DMS 273 treated with DMSO at 0.1 percent for 48 hours (cell line): ENCODE measurements at regions not wholly inside any gene's neighbourhood (a gene's known extent, or its start where the extent isn't known, plus 50 kb on each side); places are given as distances from the start of the nearest gene placed in this dataset.

ENCODE experiments used
- DNase-seq: peaks from one replicate; lab custom pipeline; 2025; lab: John Stamatoyannopoulos, UW

DNA sequence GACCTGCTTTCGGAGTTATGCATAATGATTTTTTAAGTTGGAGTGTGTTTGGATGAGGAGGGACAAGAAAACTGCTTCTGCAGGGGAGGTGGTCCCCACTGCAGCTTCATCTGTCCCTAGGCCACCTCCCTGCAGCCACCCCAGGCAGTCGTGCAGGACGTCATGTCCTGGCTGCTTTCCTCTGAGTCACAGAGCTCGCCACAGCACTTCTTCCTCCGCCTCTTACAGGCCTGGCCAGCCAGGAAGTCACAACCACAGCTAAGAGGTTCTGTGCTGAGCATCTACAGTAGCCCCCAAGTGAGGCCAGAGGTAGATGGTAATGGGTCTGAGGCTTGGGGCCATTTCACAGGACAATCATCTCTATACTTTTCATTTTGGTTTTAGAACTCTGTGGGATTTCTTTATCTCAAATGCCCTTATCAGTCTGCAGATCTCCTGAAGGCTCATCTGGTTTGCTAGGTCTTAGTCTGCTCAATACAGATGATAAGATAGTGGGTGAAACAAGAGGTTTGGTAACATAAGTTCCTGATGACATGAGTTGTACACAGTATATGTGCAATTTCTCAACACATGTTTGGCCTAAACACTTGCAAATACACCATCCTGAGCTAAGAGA, 106.4 kb downstream of the ARF6 start:
- DNase-seq: no peak

DNA sequence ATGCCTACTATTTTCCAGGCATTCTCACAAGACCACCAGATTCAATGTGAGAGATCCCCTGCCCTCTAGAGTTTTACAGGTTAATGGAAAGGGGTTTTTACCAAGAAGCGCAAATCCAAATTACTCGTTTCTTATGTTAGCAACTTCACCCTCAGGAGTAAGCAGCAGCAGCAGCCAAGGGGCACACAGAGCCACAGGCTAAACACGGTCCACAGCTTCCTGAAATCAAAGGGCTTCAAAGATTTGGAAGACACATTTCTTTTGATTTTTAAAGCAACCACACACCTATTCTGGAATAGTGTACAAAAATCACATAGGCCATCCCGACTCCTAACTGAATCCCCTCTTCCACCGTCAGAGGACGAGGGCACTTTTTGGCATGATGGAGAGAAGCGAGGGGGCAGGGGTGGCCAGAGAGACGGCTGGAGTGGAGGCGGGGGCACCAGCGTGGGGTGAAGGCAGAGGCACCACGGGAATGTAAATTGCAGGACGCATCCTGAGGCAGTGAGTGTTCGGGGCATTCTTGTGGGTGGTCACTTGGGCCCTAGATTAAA, 107.0 kb downstream of the ARF6 start:
- no peak for DNase-seq

DNA sequence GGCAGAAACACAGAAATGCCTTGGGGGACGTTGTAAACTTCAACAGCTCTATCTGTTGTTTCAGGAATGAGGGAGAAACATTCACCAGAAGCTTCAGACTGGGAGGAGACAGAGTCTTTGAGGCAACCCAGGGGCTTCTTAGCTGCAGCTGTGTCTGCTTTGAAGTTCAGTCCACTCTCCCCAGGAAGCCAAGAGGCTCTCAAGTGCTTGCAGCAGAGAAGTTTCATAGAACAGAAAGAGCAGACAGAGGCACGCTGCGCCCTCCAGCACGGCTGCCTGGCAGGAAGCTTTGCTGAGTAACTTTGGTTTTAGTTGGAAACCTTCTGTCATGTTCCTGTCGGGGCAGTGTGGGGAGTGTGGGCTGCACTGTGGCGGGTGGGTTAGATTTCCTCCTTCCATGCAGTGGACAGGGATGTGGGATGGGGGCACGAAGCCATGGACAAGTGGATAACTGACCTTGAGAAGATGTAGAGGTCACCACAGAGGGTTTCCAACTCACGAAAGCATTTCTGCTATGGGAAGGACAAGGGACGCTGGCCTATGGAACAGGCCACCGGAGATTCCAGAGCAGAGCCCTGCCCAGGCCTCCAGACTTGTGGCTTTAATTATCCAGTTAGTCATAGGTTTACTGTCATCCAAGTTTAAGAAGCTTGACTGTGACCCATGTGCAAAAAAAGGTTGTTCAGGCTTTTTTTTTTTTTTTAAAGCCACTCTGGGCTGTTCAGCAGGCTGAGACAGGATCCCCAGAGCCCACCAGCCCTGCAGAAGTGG, 107.7 kb downstream of the ARF6 start:
- DNase-seq: no peak

DNA sequence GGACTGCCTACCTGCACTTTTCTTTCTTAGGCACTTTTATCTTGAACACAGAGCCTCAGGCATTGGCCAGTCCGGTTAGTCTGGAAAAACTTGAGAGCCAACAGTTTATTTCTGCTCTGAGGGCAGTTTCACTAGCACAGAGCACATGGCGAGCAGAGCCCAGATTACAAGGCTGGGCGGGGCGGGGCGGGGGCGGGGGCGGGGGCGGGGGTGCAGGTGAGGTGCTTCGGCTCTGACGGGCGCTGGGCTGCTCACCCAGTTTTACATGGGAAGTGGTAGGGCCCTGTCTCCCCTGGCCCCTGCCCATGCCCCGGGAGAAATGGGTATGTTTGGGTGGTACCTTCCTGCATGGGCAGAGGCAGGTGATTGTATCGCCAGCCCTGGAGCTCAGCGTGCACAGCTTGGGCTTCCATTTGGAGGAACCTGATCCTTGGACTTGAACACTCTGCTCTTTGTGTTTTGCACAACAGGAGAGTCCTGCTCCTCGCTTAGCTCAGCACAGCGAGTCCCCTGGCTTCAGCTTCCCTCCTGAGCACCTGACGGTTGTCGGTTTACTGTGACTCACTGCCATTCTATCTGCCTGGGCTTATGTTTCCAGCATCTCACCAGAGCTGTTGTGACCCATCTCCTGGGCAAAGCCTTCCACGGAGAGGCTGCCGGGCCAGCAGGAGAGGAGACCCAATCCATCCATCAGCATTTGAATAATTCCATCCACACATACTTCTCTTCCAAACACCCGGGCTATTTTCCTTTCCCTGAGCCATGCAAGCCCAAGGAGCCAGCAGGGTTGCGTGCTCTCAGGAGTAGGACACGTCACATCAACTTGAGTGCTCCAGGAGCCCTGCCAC, 108.5 kb downstream of the ARF6 start:
- no peak for DNase-seq

DNA sequence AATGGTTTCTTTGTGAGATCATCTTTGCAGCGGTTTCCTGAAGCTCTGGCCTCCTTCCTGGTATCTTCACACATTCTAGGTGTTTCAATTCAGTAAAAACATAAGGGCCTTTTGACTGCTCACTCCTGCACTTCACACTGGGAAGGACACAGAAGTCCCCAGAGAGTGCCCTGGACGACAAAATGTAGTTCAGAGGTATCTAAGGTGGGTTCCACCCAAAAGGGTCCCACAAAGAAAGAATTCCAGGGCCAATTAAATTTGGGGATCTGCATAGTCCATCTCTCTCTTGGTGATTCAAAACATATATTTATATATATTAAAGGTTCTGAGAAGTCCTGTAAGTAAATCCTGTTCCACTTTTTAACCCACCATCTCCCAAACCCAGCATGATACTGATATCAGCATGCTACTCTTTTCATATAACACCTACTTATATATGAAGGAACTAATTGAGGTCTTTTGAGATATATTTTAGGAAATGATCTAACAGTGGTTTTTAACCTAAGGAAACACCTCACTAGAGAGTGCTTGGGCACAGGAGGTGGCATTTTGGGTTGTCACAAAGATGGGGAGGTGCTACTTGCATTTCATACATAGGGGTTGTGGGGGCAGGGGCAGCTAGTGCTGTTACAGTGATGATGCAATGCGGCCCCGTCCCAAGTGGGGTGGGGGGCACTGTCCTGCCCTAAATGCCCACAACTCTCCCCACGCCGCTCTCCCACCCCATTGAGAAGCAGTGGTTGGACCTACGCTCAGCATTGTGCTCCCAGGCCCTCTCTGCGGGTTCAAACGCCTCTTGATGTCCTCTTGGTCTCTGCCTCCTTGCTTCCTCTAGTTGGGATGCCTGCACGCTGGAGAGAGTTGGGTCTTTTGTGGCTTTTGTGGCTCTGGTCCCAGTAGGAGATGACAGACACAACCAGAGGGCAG, 109.4 kb downstream of the ARF6 start:
- no peak for DNase-seq

DNA sequence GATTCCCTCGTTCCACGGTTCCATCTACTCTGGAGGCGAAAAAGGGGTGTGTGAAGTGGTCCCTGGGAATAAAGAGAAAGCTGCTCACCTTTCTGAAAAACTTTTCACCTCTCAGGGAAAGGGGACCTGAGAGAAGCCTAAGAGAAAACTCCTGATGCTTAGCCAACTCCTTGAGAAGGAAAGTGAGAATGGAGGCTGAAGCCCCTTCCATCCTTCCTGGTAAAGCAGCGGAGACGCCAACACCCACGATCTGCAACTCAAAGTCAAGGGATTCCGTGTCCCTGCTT, 110.0 kb downstream of the ARF6 start:
- no peak for DNase-seq

DNA sequence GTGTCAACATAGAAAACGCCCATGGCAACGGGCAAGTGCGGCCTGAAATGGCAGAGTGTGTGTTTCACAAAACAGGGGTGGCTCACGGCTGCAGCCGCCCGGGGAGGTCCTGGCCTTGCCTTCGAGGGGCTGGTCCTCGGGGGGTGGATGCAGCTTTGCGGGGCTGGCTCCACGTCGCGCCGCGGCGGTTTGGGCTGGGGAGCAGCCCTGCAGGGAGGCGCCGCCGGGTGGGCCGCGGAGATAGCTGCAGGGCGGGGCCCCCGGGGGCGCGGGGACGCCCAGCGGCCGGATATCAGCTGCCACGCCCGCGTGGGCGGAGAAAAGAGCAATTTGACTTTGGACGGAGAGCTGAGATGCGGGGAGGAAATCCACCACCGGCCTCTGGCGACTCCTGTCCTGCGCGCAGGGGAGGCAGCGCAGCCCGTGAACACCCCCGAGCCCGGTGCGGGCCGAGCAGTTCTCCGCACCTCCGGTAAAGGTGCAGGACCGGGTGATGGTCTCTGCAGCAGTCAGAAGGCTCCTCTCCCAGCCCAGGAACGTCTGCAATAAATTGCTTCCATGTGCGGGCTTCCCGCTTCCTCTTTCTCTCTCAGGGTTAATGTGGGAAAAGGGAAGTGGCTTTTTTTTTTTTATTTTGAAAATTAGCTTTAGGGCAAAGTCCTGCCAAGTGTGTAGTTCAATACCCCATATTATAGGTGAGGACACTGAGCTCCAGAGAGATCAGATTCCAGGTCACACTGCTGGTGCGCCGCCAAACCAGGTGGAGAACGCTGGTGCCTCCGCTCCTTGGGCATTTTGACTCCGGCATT, 110.5 kb downstream of the ARF6 start:
- DNase-seq: no peak

DNA sequence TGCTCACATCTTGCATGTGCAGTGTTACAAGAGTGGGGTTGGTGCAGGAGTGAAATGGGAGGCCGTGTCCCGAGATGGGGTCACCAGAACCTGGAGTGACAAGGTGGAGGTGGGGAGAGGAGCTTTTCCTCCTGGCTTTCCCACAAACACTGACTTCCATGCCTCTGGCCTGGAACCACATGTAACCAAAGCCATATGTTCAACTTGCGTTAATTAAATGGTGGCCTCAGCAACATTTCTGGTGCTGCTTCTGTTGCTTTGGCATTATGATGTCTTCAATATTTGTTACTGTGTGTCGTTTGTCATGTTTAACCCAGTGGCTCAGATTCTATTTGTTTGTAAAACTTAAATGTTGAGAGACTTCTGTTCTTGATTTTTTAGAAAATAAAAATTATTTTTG, 110.2 kb downstream of the VCPKMT start:
- DNase-seq: no peak

DNA sequence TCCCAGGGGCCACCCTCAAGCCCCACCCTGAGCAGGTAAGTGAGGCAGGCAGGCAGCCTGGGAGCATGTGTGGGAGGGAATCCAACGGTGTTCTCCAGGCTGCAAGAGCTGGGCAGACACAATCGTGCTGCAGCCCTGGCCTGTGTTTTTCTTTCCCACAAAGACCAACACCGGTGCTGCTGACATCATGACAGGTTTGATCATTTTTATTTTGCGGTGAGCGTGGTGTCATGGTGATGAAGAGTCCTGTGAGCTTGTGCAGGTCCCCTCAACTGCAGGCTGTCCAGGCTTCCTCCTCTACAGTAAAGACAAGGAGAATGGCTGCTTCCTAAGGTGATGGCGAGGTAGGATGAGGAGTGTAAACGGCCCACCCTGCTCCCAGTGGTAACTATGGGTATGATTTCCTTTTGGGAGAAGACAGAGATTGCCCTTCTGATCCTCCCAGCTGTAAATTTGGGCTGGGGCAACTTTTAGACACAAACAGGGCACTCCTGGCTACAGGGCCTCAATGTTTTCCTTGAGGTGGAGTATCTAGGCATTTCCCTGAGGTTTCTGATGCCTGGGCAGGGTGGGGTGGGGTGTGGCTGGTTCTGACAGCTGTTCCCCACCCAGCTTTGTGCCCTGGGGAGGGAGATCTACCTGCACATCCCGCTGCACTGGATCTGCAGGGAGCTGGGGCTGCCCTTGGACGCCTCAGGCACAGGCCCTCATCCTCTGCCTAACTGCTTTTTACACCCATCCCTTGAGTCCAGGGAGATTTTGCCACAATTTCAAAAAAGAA, 109.1 kb downstream of the VCPKMT start:
- no peak for DNase-seq

DNA sequence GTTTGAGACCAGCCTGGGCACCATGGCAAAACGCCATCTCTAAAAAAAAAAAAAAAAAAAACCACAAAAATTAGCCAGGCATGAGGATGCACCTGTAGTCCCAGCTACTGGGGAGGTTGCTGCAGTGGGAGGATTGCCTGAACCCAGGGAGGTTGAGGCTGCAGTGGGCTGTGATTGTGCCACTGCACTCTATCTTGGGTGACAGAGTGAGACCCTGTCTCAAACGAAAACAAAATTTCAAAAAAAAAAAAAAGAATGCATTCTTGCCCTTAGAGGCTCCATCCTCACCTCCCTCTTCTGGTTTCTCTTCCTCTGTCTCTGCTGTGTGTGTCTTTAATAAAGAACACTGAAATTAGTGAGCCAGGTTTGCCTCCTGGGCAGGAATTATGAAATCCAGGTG, 107.8 kb downstream of the VCPKMT start:
- DNase-seq: no peak

DNA sequence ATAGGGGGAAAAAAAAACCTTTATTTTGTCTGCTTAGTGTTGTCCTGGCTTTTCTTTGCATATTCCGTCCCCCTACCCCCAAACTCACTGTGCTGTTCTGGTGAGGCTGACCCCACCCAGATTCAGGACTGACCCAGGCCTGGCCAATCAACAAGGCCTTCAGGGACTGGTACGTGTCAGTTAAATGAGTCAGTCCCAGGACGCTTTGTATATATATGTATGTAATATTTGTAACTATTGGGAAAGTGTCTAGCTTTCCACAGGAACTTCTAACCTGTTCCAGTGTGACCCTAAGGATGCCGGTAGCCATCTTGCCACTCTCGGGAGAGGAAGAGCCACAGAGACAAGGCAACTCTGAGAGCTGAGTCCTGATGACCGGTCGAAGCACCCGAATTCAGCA, 107.4 kb downstream of the VCPKMT start:
- no peak for DNase-seq

DNA sequence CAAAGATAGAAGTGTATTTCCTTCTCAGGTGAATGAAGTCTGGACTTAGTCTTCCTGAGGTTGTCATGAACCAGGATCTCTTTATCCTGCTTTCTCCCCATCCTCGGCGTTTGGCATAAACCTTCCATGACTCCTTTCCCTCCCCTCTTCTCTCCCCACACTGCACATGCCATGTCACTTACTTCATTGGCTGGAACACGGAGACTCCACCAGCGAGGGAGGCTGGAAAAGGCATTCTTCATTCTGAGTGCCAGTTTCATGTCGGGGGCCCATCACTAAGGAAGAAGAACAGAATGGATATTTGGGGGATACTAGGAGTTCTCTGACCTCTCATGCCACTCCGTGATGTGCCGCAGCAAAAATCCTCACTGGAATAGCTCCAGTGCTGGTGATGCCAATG, 105.6 kb downstream of the VCPKMT start:
- DNase-seq: no peak

DNA sequence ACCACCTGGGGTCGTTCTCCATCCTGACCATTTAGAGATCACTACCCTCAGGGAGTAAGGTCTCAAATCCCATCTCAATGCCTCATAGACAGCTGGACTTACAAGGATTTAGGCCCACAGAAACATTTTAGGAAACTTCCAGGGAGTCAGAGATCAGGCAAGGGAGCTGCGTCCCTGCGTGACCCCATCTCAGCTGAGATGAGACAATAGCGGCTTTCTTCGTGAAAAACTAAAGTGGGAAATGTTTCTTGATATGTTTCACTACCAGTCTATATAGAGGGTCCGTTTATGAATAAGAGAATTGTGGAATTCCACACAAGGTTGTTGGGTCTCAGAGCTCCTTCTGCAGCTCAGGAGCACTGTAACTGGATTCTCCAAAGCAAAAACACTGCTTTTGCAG, 105.1 kb downstream of the VCPKMT start:
- DNase-seq: no peak

DNA sequence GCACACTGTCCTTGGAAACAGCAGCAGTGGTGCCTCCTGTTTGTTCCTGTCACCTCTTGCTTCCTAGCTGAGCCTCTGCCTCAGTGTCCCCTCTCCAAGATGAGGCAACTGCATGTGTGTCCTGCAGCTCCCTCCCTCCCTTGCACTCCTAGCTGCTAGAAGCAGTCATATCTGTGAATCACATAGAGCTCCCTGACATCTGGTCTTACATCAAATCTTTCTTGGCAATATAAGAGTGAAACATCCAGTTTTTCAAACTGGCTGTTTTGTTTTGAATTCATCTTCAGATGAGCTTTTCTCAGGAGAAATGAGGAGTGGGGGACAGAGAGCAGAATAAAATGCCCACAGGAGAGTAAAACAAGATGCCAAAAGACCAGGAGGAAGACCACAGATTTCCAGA, 103.7 kb downstream of the VCPKMT start:
- DNase-seq: no peak

DNA sequence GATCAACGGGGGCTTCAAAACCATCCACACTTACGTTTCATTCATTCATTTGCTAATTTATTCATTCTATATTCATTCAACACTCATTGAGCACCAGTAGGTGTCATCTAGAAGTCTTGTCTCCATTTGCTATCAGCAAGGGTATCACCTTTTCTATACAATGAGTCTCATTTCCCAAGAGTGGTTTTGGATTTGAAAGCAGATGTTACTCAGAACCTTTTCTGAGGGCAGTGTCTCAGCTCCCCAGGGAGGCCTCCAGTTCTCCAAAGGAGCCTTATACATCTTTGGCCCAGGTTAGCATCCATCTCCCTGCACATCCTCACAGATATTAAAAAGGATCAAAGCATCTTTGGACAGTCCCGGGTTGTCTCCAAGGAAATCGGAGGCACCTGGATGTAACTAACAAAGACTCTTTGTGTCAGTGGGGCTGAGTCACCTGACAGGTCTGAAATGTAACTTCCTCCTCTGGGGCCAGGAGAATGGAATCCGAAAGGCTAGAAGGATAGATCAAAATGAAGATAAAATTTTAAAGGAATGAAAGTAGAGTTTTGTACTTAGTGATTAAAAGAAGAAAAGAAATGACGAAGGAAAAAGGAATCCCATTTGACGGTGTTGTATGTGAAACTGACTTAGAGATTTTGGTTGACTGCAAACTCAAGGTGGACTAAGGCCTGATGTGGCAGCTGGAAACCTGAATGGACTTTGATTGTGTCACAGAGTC, 103.0 kb downstream of the VCPKMT start:
- no peak for DNase-seq

DNA sequence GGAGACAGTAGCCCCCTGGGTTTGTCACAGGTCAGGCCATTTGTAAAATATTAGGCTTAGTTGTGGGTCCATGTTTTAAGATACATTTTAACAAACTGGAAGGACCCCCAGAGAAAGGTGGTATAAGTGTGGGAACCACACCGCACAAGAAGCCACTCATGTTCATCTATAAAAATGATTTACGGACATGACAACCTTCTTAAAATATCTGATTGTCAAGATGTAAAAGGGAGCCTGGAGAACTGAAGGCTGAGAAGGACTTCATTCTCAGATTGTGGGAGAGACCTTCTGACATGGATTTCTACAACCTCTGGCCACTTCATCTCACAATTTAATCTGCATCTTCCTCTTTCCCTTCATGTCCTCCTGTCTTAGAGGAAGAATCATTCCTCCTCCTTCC, 102.4 kb downstream of the VCPKMT start:
- DNase-seq: no peak

DNA sequence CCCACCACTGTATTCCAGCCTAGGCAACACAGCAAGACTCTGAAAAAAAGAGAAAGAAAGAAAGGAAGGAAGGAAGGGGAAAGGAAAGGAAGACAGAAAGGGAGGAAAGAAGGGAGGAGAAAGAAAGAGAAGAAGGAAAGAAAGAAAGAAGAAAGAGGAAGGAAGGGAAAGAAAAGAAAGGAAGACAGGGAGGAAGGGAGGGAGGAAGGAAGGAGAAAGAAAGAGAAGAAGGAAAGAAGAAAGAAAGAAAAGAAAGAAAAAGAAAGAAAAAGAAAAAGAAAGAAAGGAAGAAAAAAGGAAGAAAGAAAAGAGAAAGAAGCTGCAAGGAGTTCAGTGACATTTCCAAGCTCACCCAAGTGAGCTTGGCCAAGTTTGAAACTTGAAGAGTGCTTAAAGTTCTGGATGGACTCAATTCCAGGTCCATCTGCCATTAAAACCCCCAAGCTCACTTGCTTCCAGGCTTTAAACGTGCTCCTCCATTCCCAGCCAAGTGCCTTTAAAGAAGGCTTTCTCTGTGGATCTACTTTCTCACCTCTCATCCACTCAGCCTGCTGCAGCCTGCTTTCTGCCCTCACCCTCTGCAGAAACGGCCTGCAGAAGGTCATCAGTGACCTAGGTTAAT, 101.5 kb downstream of the VCPKMT start:
- no peak for DNase-seq

DNA sequence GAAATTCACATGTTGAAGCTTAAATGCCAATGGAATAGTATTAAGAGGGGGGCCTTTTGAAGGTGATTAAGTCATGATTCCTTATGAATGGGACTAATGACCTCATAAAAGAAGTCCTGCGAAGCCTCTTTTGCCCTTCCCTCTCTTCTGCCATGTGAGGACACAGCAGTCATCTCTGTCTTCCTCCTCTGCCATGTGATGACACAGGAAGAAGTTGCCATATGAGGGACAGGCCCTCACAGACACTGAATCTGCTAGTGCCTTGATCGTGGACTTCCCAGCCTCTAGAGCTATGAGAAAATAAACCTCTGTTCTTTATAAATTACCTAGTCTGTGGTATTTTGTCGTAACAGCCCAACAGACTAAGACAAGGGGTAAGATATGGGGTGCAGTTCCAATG, 100.7 kb downstream of the VCPKMT start:
- DNase-seq: no peak
